ENCODE measurements at regions not wholly inside any gene's neighbourhood (a gene's known extent, or its start where the extent isn't known, plus 50 kb on each side); places are given as distances from the start of the nearest gene placed in this dataset.
A peak's percentile ranks its signal among the peaks of the same experiment; 100 is the strongest.

- peak; percentile 13 for DNase-seq (ENCODE audit: low read depth)
- H3K4me3 ChIP-seq (ENCODE audit: low read length) = no peak overlapping the region
- no peak for TF ChIP-seq CTCF (IDR thresholded peaks at IDR 0.05; ENCODE audit: insufficient read depth, low read depth, low read length, missing control alignments)
Measured at GRCh38 chr18:42274488-42275137, 319.6 kb downstream of the PIK3C3 start.

- H3K4me3 ChIP-seq (ENCODE audit: low read length) = no peak overlapping the region
- no peak for DNase-seq (ENCODE audit: low read depth)
- no peak for TF ChIP-seq CTCF (IDR thresholded peaks at IDR 0.05; ENCODE audit: insufficient read depth, low read depth, low read length, missing control alignments)
Measured at GRCh38 chr18:42275138-42275535, 320.1 kb downstream of the PIK3C3 start.

GRCh38 chr18:42275949-42276730 lies 321.1 kb downstream of the PIK3C3 start:
- TF ChIP-seq CTCF (IDR thresholded peaks at IDR 0.05; ENCODE audit: insufficient read depth, low read depth, low read length, missing control alignments) = no peak
- DNase-seq (ENCODE audit: low read depth) = no peak
- H3K4me3 ChIP-seq (ENCODE audit: low read length) = no peak overlapping the region

- no peak overlapping the region for H3K4me3 ChIP-seq (ENCODE audit: low read length)
- no peak for DNase-seq (ENCODE audit: low read depth)
- no peak for TF ChIP-seq CTCF (IDR thresholded peaks at IDR 0.05; ENCODE audit: insufficient read depth, low read depth, low read length, missing control alignments)
Measured at GRCh38 chr18:42281124-42281523, 326.1 kb downstream of the PIK3C3 start.

GRCh38 chr18:42281851-42282250 lies 326.8 kb downstream of the PIK3C3 start:
- no peak for TF ChIP-seq CTCF (IDR thresholded peaks at IDR 0.05; ENCODE audit: insufficient read depth, low read depth, low read length, missing control alignments)
- no peak overlapping the region for H3K4me3 ChIP-seq (ENCODE audit: low read length)
- no peak for DNase-seq (ENCODE audit: low read depth)

- TF ChIP-seq CTCF (IDR thresholded peaks at IDR 0.05; ENCODE audit: insufficient read depth, low read depth, low read length, missing control alignments) = no peak
- DNase-seq (ENCODE audit: low read depth) = no peak
- H3K4me3 ChIP-seq (ENCODE audit: low read length) = no peak overlapping the region
Measured at GRCh38 chr18:42287047-42287446, 332.0 kb downstream of the PIK3C3 start.
